BE2C (cell line): ENCODE measurements at regions not wholly inside any gene's neighbourhood (a gene's known extent, or its start where the extent isn't known, plus 50 kb on each side); places are given as distances from the start of the nearest gene placed in this dataset.

ENCODE experiments used
- DNase-seq: peaks from one replicate; pipeline ENCODE4 v3.0.0-alpha.2; 2020
- H3K27me3 ChIP-seq: fragments of 250-450 bp; sonication (Bioruptor Pico); 2 replicates; pipeline ENCODE4 v1.5.1; 2020; ENCODE audit warnings: mild to moderate bottlenecking
- H3K36me3 ChIP-seq: fragments of 250-450 bp; sonication (Bioruptor Pico); 2 replicates; pipeline ENCODE4 v1.5.1; 2020; ENCODE audit warnings: mild to moderate bottlenecking
- H3K4me1 ChIP-seq: fragments of 250-450 bp; sonication (Bioruptor Pico); 2 replicates; pipeline ENCODE4 v1.5.1; 2020
- H3K4me3 ChIP-seq: 2 replicates; pipeline ENCODE4 v1.5.1; 2011; ENCODE audit warnings: low read depth, low read length
- H3K9me3 ChIP-seq: fragments of 250-450 bp; sonication (Bioruptor Pico); 2 replicates; pipeline ENCODE4 v1.5.1; 2020
- TF ChIP-seq, protein P1 (sequence below): IDR thresholded peaks from 2 replicates; pipeline ENCODE4 v1.5.1; 2012; ENCODE audit warnings: mild to moderate bottlenecking, low read depth, low read length

- Histone ChIP-seq H3K4me1 (peaks cover 21% of the 10 kb centered on the region), H3K27me3 (no peaks in the 10 kb centered on the region), H3K4me3 (no peak overlapping the region), H3K9me3 (no peaks in the 10 kb centered on the region; the same call in 1 of the 2 replicates), H3K36me3 (no peaks in the 10 kb centered on the region)
- peak; percentile 69 for DNase-seq
- TF ChIP-seq, protein P1, sequence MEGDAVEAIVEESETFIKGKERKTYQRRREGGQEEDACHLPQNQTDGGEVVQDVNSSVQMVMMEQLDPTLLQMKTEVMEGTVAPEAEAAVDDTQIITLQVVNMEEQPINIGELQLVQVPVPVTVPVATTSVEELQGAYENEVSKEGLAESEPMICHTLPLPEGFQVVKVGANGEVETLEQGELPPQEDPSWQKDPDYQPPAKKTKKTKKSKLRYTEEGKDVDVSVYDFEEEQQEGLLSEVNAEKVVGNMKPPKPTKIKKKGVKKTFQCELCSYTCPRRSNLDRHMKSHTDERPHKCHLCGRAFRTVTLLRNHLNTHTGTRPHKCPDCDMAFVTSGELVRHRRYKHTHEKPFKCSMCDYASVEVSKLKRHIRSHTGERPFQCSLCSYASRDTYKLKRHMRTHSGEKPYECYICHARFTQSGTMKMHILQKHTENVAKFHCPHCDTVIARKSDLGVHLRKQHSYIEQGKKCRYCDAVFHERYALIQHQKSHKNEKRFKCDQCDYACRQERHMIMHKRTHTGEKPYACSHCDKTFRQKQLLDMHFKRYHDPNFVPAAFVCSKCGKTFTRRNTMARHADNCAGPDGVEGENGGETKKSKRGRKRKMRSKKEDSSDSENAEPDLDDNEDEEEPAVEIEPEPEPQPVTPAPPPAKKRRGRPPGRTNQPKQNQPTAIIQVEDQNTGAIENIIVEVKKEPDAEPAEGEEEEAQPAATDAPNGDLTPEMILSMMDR: no peak
These were observed 266.7 kb upstream of the SULF2 start for GRCh38 chr20:48051794-48052474.

DNA sequence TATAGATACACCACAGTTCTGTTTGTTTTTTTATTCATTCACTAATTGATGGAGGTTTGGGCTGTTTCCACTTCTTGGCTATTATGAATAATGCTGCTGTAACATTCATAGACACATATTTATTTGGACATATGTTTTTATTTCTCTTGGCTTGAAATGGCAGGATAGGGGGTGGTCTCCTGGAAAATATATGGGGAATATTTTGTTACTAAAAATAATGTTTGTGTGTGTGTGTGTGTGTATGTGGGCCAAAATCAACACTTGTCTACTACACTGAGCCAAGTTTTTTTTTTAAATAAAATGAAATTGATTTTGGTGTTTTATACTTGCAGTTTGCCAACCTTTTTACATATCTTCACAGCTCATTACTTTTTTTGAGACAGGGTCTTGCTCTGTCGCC lies 264.4 kb upstream of the SULF2 start:
- TF ChIP-seq, protein P1: no peak
- H3K4me3 ChIP-seq: no peak overlapping the region
- DNase-seq: no peak
- H3K27me3 ChIP-seq: no peaks in the 10 kb centered on the region
- H3K9me3 ChIP-seq: no peaks in the 10 kb centered on the region; the same call in 1 of the 2 replicates
- no peaks in the 10 kb centered on the region for H3K36me3 ChIP-seq
- peaks cover 17% of the 10 kb centered on the region for H3K4me1 ChIP-seq

DNA sequence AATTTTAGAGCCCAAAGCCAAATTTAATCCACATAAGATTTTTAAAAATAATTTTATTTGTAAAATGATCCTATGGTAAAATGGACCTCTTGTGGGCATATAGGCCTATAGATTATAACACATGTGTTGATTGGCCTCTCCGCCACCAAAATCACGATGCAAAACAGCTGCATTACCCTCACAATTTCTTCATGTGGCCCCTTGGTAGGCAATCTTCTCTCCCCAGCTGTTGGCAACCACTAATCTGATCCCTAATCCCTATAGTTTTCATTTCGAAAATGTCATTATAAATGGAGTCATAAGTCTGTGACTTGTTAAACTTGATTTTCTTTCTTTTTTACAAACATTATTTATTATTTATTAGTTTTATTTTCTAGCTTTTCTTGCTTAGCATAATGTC lies 263.9 kb upstream of the SULF2 start:
- H3K9me3 ChIP-seq: no peaks in the 10 kb centered on the region; the same call in 1 of the 2 replicates
- DNase-seq: no peak
- H3K36me3 ChIP-seq: no peaks in the 10 kb centered on the region
- no peak overlapping the region for H3K4me3 ChIP-seq
- H3K27me3 ChIP-seq: no peaks in the 10 kb centered on the region
- H3K4me1 ChIP-seq: peaks cover 17% of the 10 kb centered on the region
- TF ChIP-seq, protein P1: no peak

GRCh38 chr20:48047447-48047846 lies 262.2 kb upstream of the SULF2 start:
- Histone ChIP-seq H3K9me3 (peaks cover 5% of the 10 kb centered on the region), H3K4me3 (no peak overlapping the region), H3K4me1 (peaks cover 14% of the 10 kb centered on the region), H3K36me3 (no peaks in the 10 kb centered on the region), H3K27me3 (no peaks in the 10 kb centered on the region)
- DNase-seq: no peak
- TF ChIP-seq, protein P1: no peak

- Histone ChIP-seq H3K27me3 (no peaks in the 10 kb centered on the region), H3K36me3 (no peaks in the 10 kb centered on the region), H3K4me3 (no peak overlapping the region), H3K9me3 (peaks cover 8% of the 10 kb centered on the region), H3K4me1 (peaks cover 5% of the 10 kb centered on the region; the same call in 1 of the 2 replicates)
- TF ChIP-seq, protein P1: no peak
- DNase-seq: no peak
These were observed 257.3 kb upstream of the SULF2 start for GRCh38 chr20:48042628-48043027.

GRCh38 chr20:48041078-48041780 lies 255.9 kb upstream of the SULF2 start:
- H3K9me3 ChIP-seq: peaks cover 8% of the 10 kb centered on the region
- no peak overlapping the region for H3K4me3 ChIP-seq
- H3K4me1 ChIP-seq: peaks cover 5% of the 10 kb centered on the region; the same call in 1 of the 2 replicates
- no peaks in the 10 kb centered on the region for H3K36me3 ChIP-seq
- no peaks in the 10 kb centered on the region for H3K27me3 ChIP-seq
- TF ChIP-seq, protein P1: no peak
- peak; percentile 68 for DNase-seq
